Duodenal mucosa (tissue), 2 donors: ENCODE measurements at regions not wholly inside any gene's neighbourhood (a gene's known extent, or its start where the extent isn't known, plus 50 kb on each side); places are given as distances from the start of the nearest gene placed in this dataset.

Experiments used
- H3K27ac ChIP-seq: one replicate; pipeline ENCODE4 v1.7.0; 2013; ENCODE audit warnings: low read depth, low read length
- H3K27me3 ChIP-seq, 2 donors: one replicate each; pipeline ENCODE4 v1.7.0; 2013; ENCODE audit warnings: low read length in 2 of 2, control low read depth in 1 of 2; ENCODE audit not compliant: insufficient read depth in 2 of 2, control insufficient read depth in 1 of 2
- H3K36me3 ChIP-seq, 2 donors: one replicate each; pipeline ENCODE4 v1.7.0; 2013; ENCODE audit warnings: low read length in 2 of 2, control low read depth in 1 of 2; ENCODE audit not compliant: insufficient read depth in 2 of 2, control insufficient read depth in 1 of 2
- H3K4me1 ChIP-seq, 2 donors: one replicate each; pipeline ENCODE4 v1.7.0; 2013; ENCODE audit warnings: low read length in 2 of 2, control low read depth in 1 of 2; ENCODE audit not compliant: insufficient read depth in 2 of 2, control insufficient read depth in 1 of 2
- H3K4me3 ChIP-seq, 2 donors: one replicate each; pipeline ENCODE4 v1.7.0; 2013; ENCODE audit warnings: low read length in 2 of 2, low read depth in 1 of 2
- H3K9ac ChIP-seq, 2 donors: one replicate each; pipeline ENCODE4 v1.7.0; 2013; ENCODE audit warnings: low read length in 2 of 2, low read depth in 1 of 2
- H3K9me3 ChIP-seq, 2 donors: one replicate each; pipeline ENCODE4 v1.7.0; 2013; ENCODE audit warnings: low read length in 2 of 2, control low read depth in 1 of 2; ENCODE audit not compliant: control insufficient read depth in 1 of 2

- H3K9ac ChIP-seq: no peak overlapping the region
- H3K9me3 ChIP-seq: no peaks in the 10 kb centered on the region
- no peaks in the 10 kb centered on the region for H3K36me3 ChIP-seq
- H3K4me3 ChIP-seq: no peak overlapping the region
- H3K27me3 ChIP-seq: no peaks in the 10 kb centered on the region
- H3K4me1 ChIP-seq: no peaks in the 10 kb centered on the region
- no peak overlapping the region for H3K27ac ChIP-seq
Observed at GRCh38 chr12:74455429-74455828, 82.2 kb upstream of the ATXN7L3B start.

DNA sequence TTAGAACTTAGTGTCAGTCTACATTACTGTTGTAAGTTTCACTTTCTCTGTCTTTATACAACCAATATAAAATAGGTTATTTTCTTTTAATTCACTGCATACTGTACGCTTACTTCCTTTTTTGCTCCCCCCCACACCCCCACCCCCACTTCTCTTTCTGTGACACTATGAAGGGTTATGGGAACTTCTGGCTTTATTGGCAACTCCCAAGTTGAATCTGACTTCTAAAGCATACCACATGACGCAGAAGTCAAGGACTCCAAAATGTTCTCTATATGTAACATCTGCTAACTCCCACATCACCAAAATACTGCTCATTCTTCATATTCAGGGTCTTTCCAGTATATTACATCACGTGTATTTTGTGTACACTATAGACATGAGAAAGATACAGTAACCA, 81.2 kb upstream of the ATXN7L3B start:
- no peaks in the 10 kb centered on the region for H3K27me3 ChIP-seq
- no peak overlapping the region for H3K9ac ChIP-seq
- H3K36me3 ChIP-seq: no peaks in the 10 kb centered on the region
- no peak overlapping the region for H3K4me3 ChIP-seq
- no peak overlapping the region for H3K27ac ChIP-seq
- no peaks in the 10 kb centered on the region for H3K4me1 ChIP-seq
- H3K9me3 ChIP-seq: no peaks in the 10 kb centered on the region

- Histone ChIP-seq H3K27ac (no peak overlapping the region), H3K9me3 (no peaks in the 10 kb centered on the region), H3K27me3 (no peaks in the 10 kb centered on the region), H3K4me1 (no peaks in the 10 kb centered on the region), H3K9ac (no peak overlapping the region), H3K36me3 (no peaks in the 10 kb centered on the region), H3K4me3 (no peak overlapping the region)
Observed at GRCh38 chr12:74468401-74468800, 69.2 kb upstream of the ATXN7L3B start.

GRCh38 chr12:74476234-74476633, 61.4 kb upstream of the ATXN7L3B start:
- no peaks in the 10 kb centered on the region for H3K36me3 ChIP-seq
- no peak overlapping the region for H3K27ac ChIP-seq
- no peak overlapping the region for H3K9ac ChIP-seq
- no peaks in the 10 kb centered on the region for H3K4me1 ChIP-seq
- H3K9me3 ChIP-seq: no peaks in the 10 kb centered on the region
- no peak overlapping the region for H3K4me3 ChIP-seq
- H3K27me3 ChIP-seq: no peaks in the 10 kb centered on the region

- Histone ChIP-seq H3K4me1 (no peaks in the 10 kb centered on the region), H3K36me3 (no peaks in the 10 kb centered on the region)
Observed at GRCh38 chr12:74481078-74481477, 56.6 kb upstream of the ATXN7L3B start.

DNA sequence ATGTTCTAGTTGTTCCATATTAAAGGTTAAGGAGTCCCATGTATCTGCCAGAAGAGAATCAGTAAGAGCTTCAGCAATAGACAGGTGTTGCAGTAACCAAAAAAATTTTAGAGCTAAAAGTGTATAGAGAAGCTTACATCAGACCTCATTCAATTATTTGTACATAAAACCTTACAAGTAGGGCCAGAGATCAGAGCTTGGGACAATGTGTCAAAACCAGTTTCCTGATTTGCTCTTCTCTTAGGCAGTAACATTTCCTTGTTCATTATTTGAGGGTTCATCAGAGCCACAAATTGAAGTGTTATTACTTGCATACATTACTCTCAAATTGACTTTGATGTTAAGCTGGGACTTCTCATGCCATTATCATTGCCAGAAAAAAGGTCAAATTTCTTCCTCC, 55.5 kb upstream of the ATXN7L3B start:
- no peaks in the 10 kb centered on the region for H3K4me1 ChIP-seq
- H3K9ac ChIP-seq: no peak overlapping the region
- no peaks in the 10 kb centered on the region for H3K9me3 ChIP-seq
- H3K36me3 ChIP-seq: no peaks in the 10 kb centered on the region
- no peaks in the 10 kb centered on the region for H3K27me3 ChIP-seq
- no peak overlapping the region for H3K4me3 ChIP-seq
- H3K27ac ChIP-seq: no peak overlapping the region

More at GRCh38 chr12:74481078-74481477, 56.6 kb upstream of the ATXN7L3B start:
- Histone ChIP-seq H3K9me3 (no peaks in the 10 kb centered on the region), H3K9ac (no peak overlapping the region), H3K27ac (no peak overlapping the region), H3K27me3 (no peaks in the 10 kb centered on the region), H3K4me3 (no peak overlapping the region)

DNA sequence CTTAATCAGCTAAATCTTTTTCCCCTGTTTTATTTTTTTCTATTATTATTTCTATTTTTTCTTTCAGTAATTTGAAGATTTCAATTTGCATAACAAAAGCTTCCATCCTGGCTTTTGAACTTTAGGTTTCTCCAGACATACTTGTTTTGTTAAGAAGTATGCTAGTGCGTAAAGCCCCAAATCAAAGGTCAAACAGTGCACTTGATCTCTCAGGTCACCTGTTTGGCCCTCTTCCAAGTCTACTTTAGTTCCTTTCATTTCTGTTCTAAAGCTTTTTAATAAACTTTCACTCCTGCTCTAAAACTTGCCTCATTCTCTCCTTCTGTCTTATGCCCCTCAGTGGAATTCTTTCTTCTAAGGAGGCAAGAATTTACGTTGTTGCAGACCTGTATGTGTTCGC, 54.6 kb upstream of the ATXN7L3B start:
- Histone ChIP-seq H3K9me3 (no peaks in the 10 kb centered on the region), H3K36me3 (no peaks in the 10 kb centered on the region), H3K4me3 (peak overlapping the region; percentile 24 to 38), H3K9ac (no peak overlapping the region), H3K4me1 (no peaks in the 10 kb centered on the region), H3K27ac (no peak overlapping the region), H3K27me3 (no peaks in the 10 kb centered on the region)
